Lower leg skin (tissue), 3 donors: ENCODE measurements at regions not wholly inside any gene's neighbourhood (a gene's known extent, or its start where the extent isn't known, plus 50 kb on each side); places are given as distances from the start of the nearest gene placed in this dataset.

ENCODE experiments used
- POLR2A ChIP-seq, 2 donors: fragments of 450-650 bp; IDR thresholded peaks; one replicate each; pipeline ENCODE4 v1.6.1; 2016 to 2017; ENCODE audit warnings: antibody characterized with exemption in 2 of 2, mild to moderate bottlenecking in 1 of 2, moderate library complexity in 1 of 2
- TF ChIP-seq, protein P1 (sequence below), 3 donors: fragments of 450-650 bp; IDR thresholded peaks; one replicate each; pipeline ENCODE4 v1.5.1; 2016; ENCODE audit warnings: antibody characterized with exemption in 3 of 3, mild to moderate bottlenecking in 3 of 3, moderate library complexity in 2 of 3

DNA sequence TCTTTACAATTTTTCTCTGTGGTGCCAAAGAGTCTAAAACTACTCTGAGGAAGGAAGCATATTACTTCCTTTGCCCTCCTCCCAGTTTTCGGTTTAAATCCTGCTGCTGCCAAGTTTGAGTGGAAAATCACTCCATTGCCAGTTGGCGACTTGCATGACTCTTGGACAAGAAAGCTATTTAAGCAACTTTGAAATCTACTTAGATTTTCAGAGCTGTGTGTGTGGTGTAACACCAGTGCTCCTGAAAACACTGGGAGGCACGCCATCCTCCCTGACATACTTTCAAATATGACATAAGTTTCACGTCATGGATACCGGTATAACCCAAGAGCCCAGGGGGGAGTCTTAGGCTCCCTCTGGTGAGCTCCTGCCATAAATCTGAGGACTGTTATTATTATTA, 83.5 kb upstream of the RIOK2 start:
- TF ChIP-seq, protein P1, sequence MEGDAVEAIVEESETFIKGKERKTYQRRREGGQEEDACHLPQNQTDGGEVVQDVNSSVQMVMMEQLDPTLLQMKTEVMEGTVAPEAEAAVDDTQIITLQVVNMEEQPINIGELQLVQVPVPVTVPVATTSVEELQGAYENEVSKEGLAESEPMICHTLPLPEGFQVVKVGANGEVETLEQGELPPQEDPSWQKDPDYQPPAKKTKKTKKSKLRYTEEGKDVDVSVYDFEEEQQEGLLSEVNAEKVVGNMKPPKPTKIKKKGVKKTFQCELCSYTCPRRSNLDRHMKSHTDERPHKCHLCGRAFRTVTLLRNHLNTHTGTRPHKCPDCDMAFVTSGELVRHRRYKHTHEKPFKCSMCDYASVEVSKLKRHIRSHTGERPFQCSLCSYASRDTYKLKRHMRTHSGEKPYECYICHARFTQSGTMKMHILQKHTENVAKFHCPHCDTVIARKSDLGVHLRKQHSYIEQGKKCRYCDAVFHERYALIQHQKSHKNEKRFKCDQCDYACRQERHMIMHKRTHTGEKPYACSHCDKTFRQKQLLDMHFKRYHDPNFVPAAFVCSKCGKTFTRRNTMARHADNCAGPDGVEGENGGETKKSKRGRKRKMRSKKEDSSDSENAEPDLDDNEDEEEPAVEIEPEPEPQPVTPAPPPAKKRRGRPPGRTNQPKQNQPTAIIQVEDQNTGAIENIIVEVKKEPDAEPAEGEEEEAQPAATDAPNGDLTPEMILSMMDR (IDR thresholded peaks at IDR 0.05): no peak
- TF ChIP-seq POLR2A (IDR thresholded peaks at IDR 0.05): no peak
